ENCODE measurements at regions not wholly inside any gene's neighbourhood (a gene's known extent, or its start where the extent isn't known, plus 50 kb on each side); places are given as distances from the start of the nearest gene placed in this dataset.

- TF ChIP-seq EZH2 (IDR thresholded peaks at IDR 0.05; ENCODE audit: borderline replicate concordance, insufficient read depth, low read depth, low read length, poor library complexity, severe bottlenecking) (no peak), CTCF (IDR thresholded peaks at IDR 0.05) (no peak)
These were observed 268.0 kb downstream of the HTR7 start for GRCh38 chr10:90589825-90590224.

All from B cell (primary cell).